ENCODE measurements at regions not wholly inside any gene's neighbourhood (a gene's known extent, or its start where the extent isn't known, plus 50 kb on each side); places are given as distances from the start of the nearest gene placed in this dataset.

DNA sequence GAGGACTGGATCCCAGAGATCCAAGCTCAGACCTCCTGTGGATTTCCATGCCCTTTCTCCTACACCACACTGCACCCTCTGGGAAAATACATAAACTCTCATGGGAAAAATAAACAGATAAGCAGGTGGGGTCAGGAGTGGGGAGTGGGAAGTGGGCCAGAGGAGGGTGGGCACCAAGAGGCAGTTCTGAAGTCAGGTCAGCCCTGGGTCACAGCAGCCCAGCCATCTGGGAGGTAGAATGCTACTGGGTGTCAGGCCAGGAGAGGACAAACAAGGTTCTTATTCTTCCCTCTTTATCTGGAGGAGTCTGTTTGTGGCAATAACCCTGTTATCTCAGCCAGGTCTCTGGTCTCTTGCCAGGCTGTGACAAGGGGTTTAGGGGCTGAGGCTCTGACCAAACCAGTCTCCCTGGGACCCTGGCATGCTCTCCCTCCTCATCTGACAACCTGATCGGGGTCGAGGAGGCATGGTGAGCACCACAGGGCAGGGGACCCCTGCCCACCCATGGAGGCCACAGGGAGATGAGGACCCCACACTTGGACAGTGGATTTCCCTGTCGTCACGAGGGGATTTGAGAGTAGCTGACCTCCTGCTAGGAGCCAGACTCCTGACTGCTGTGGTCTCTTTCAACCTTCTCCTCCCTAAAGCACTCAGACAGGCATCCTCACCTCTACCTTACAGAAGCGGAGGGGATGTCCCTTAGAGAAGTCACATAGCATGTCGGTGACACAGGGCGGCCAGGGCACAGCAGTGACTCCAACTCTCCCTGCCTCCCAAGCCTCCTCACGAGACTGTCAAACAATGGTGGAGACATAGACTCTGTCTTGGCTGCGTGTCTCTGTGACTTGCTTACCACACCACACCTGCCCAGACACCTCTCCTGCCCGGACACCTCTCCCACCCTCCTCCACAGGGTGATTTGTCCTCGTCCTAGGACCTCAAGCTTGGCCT is 51.3 kb upstream of the IFFO2 start:
- Histone ChIP-seq H2AFZ (ENCODE audit: low read depth, low read length) (no peak overlapping the region), H3K79me2 (ENCODE audit: insufficient read depth, low read length) (no peaks in the 10 kb centered on the region), H3K4me2 (ENCODE audit: low read length) (no peak overlapping the region), H3K27ac (ENCODE audit: low read depth, low read length) (no peak overlapping the region), H3K4me1 (ENCODE audit: insufficient read depth, low read length) (peaks cover 45% of the 10 kb centered on the region), H3K9ac (ENCODE audit: low read length) (no peak overlapping the region), H3K9me3 (ENCODE audit: insufficient read depth, low read depth, low read length) (no peaks in the 10 kb centered on the region), H3K4me3 (ENCODE audit: insufficient read depth, low read depth, low read length) (no peak overlapping the region), H4K20me1 (ENCODE audit: insufficient read depth, low read length) (no peaks in the 10 kb centered on the region), H3K36me3 (ENCODE audit: insufficient read depth, low read length) (no peaks in the 10 kb centered on the region), H3K27me3 (ENCODE audit: insufficient read depth, low read length) (no peaks in the 10 kb centered on the region)
- peaks cover 3% of the 10 kb centered on the region for H3K36me3 Mint-ChIP-seq (ENCODE audit: low read depth, unreplicated experiment)
- TF ChIP-seq, protein P1, sequence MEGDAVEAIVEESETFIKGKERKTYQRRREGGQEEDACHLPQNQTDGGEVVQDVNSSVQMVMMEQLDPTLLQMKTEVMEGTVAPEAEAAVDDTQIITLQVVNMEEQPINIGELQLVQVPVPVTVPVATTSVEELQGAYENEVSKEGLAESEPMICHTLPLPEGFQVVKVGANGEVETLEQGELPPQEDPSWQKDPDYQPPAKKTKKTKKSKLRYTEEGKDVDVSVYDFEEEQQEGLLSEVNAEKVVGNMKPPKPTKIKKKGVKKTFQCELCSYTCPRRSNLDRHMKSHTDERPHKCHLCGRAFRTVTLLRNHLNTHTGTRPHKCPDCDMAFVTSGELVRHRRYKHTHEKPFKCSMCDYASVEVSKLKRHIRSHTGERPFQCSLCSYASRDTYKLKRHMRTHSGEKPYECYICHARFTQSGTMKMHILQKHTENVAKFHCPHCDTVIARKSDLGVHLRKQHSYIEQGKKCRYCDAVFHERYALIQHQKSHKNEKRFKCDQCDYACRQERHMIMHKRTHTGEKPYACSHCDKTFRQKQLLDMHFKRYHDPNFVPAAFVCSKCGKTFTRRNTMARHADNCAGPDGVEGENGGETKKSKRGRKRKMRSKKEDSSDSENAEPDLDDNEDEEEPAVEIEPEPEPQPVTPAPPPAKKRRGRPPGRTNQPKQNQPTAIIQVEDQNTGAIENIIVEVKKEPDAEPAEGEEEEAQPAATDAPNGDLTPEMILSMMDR (IDR thresholded peaks at IDR 0.05; ENCODE audit: insufficient read depth, low read depth, low read length): no peak
- no peak for TF ChIP-seq EZH2 (IDR thresholded peaks at IDR 0.05; ENCODE audit: insufficient read depth, low read length)
- no peak overlapping the region for H3K27ac Mint-ChIP-seq (ENCODE audit: unreplicated experiment)
- H3K9me3 Mint-ChIP-seq (ENCODE audit: unreplicated experiment): peaks cover 20% of the 10 kb centered on the region
- H3K4me1 Mint-ChIP-seq (ENCODE audit: low read depth, unreplicated experiment): peaks cover 31% of the 10 kb centered on the region
- no peak overlapping the region for H3K4me3 Mint-ChIP-seq (ENCODE audit: unreplicated experiment)
- DNase-seq (ENCODE audit: low read depth) (no peak), FAIRE-seq (no peak)
- H3K27me3 Mint-ChIP-seq (ENCODE audit: low read depth, unreplicated experiment): peaks cover 2% of the 10 kb centered on the region

DNA sequence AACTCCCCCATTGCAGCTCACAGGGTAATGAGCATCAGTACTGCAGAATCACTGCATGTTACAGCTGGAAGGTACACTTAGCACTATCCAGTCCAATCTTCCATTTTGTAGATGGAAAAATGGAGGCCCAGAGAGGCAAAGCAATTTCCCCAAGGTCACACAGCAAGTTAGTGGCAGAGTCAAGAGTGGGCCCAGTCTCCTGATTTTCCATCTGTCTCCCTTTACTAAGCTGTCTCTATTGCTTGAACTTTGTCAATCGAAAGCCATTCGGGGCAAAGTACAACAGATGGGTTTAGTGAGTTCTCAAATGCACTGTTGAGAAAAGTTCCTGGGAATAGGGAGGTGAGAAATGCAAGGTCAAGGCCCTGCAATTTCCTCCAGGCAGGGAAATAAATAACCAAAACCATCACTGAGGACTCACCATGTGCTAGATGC is 50.4 kb upstream of the IFFO2 start:
- DNase-seq (ENCODE audit: low read depth): no peak
- Mint-ChIP-seq H3K27ac (ENCODE audit: unreplicated experiment) (no peak overlapping the region), H3K4me1 (ENCODE audit: low read depth, unreplicated experiment) (peaks cover 23% of the 10 kb centered on the region), H3K9me3 (ENCODE audit: unreplicated experiment) (peaks cover 23% of the 10 kb centered on the region), H3K27me3 (ENCODE audit: low read depth, unreplicated experiment) (peaks cover 2% of the 10 kb centered on the region), H3K4me3 (ENCODE audit: unreplicated experiment) (no peak overlapping the region), H3K36me3 (ENCODE audit: low read depth, unreplicated experiment) (peaks cover 3% of the 10 kb centered on the region)
- Histone ChIP-seq H3K79me2 (ENCODE audit: insufficient read depth, low read length) (no peaks in the 10 kb centered on the region), H3K4me3 (ENCODE audit: insufficient read depth, low read depth, low read length) (no peak overlapping the region), H3K36me3 (ENCODE audit: insufficient read depth, low read length) (no peaks in the 10 kb centered on the region), H3K27me3 (ENCODE audit: insufficient read depth, low read length) (no peaks in the 10 kb centered on the region), H3K9ac (ENCODE audit: low read length) (no peak overlapping the region), H3K27ac (ENCODE audit: low read depth, low read length) (no peak overlapping the region), H4K20me1 (ENCODE audit: insufficient read depth, low read length) (no peaks in the 10 kb centered on the region), H3K4me2 (ENCODE audit: low read length) (no peak overlapping the region), H2AFZ (ENCODE audit: low read depth, low read length) (no peak overlapping the region), H3K4me1 (ENCODE audit: insufficient read depth, low read length) (peaks cover 37% of the 10 kb centered on the region), H3K9me3 (ENCODE audit: insufficient read depth, low read depth, low read length) (peaks cover 3% of the 10 kb centered on the region)
- FAIRE-seq: no peak
- TF ChIP-seq, protein P1 (IDR thresholded peaks at IDR 0.05; ENCODE audit: insufficient read depth, low read depth, low read length): no peak
- TF ChIP-seq EZH2 (IDR thresholded peaks at IDR 0.05; ENCODE audit: insufficient read depth, low read length): no peak

All from astrocyte (in vitro differentiated cells and primary cell).